HepG2 (cell line): ENCODE measurements at regions not wholly inside any gene's neighbourhood (a gene's known extent, or its start where the extent isn't known, plus 50 kb on each side); places are given as distances from the start of the nearest gene placed in this dataset.

ENCODE experiments used
- ATAC-seq: fragments of 200-7000 bp; cut with Tn5 transposase; 3 replicates; pipeline ENCODE4 v1.9.1; 2020; ENCODE audit warnings: mild to moderate bottlenecking, moderate library complexity
- BruUV-seq: library from RNA; stranded (reverse); fragments of 400-500 nt; replicated peaks from 2 replicates; lab custom pipeline; 2021; lab: Mats Ljungman, UMichigan
- CTCF ChIA-PET: fragments of 300-600 bp; formaldehyde crosslinking; extraction: SDS; loops from one replicate; lab custom pipeline; 2021; ENCODE audit warnings: low total read pairs, inconsistent platforms, low intra/inter-chr PET ratio; lab: Yijun Ruan, JAX
- POLR2A ChIA-PET: fragments of 350-600 bp; sonication (Branson Sonifier 250); formaldehyde crosslinking; loops from one replicate; lab custom pipeline; 2020; ENCODE audit warnings: antibody characterized with exemption, inconsistent platforms; lab: Yijun Ruan, JAX
- DNase-seq: peaks from one replicate; pipeline ENCODE4 v3.0.0-alpha.2; 2015; ENCODE audit warnings: low spot score
- FAIRE-seq: peaks from 3 replicates; lab custom pipeline; 2011; peaks lifted over from hg19 to GRCh38; lab: Jason Lieb, UNC
- H2AFZ ChIP-seq: one replicate; pipeline ENCODE4 v1.6.1; 2011; ENCODE audit warnings: low read length, inconsistent platforms
- H3K27ac ChIP-seq: fragments of 300-600 bp; 3 replicates; pipeline ENCODE4 v1.8.0; 2011; ENCODE audit warnings: mixed run types, mild to moderate bottlenecking, mixed read lengths, low read length, inconsistent platforms; ENCODE audit not compliant: insufficient read depth; ENCODE audit errors: extremely low read length
- H3K27me3 ChIP-seq, 2 experiments: fragments of 200-600 bp in 1 of 2; 2 replicates in 1 of 2; 3 replicates in 1 of 2; pipeline versions ENCODE4 v1.6.0 to v1.8.0; 2011; ENCODE audit warnings: low read length in 2 of 2, mild to moderate bottlenecking in 2 of 2, moderate library complexity in 2 of 2, inconsistent platforms in 1 of 2; ENCODE audit not compliant: insufficient read depth in 2 of 2, control insufficient read depth in 1 of 2
- H3K36me3 ChIP-seq, 2 experiments: fragments of 200-600 bp in 1 of 2; replicated peaks in 1 of 2; 2 replicates in 1 of 2; 3 replicates in 1 of 2; pipeline versions ENCODE4 v1.5.1 to v1.8.0; 2011; ENCODE audit warnings: low read length in 2 of 2, inconsistent platforms in 1 of 2; ENCODE audit not compliant: insufficient read depth in 2 of 2, control insufficient read depth in 1 of 2
- H3K4me1 ChIP-seq: 2 replicates; pipeline ENCODE4 v1.5.1; 2012; ENCODE audit warnings: low read length, inconsistent platforms; ENCODE audit not compliant: insufficient read depth
- H3K4me2 ChIP-seq: 2 replicates; pipeline ENCODE4 v1.6.0; 2011; ENCODE audit warnings: low read depth, low read length, inconsistent platforms
- H3K4me3 ChIP-seq, 3 experiments: fragments of 200-600 bp in 1 of 3; sonication (generic), shearing (Covaris generic) in 1 of 3; replicated peaks in 1 of 3; 2 replicates each; pipeline ENCODE4 v1.5.1; 2011 to 2016; ENCODE audit warnings: low read length in 3 of 3, inconsistent platforms in 2 of 3, low read depth in 2 of 3, mild to moderate bottlenecking in 2 of 3, control low read depth in 1 of 3, mixed read lengths in 1 of 3; ENCODE audit not compliant: insufficient read depth in 1 of 3
- H3K79me2 ChIP-seq: one replicate; pipeline ENCODE4 v1.6.1; 2011; ENCODE audit warnings: low read length, inconsistent platforms; ENCODE audit not compliant: insufficient read depth
- H3K9ac ChIP-seq: 2 replicates; pipeline ENCODE4 v1.6.0; 2011; ENCODE audit warnings: mild to moderate bottlenecking, low read depth, low read length, inconsistent platforms; ENCODE audit not compliant: insufficient read depth
- H3K9me3 ChIP-seq: 2 replicates; pipeline ENCODE4 v1.5.1; 2012; ENCODE audit warnings: mild to moderate bottlenecking, low read length
- H4K20me1 ChIP-seq: 2 replicates; pipeline ENCODE4 v1.6.0; 2011; ENCODE audit warnings: inconsistent platforms, mild to moderate bottlenecking, low read length, moderate library complexity; ENCODE audit not compliant: insufficient read depth
- HNRNPUL1 ChIP-seq: fragments of 200-400 bp; formaldehyde crosslinking; IDR thresholded peaks from 2 replicates; pipeline ENCODE4 v1.6.1; 2017; ENCODE audit warnings: low read depth, mild to moderate bottlenecking, low read length, moderate library complexity
- IKZF4 ChIP-seq: sonication (generic); formaldehyde crosslinking; IDR thresholded peaks from 2 replicates; pipeline ENCODE4 v1.5.1; 2020; ENCODE audit warnings: borderline replicate concordance, mild to moderate bottlenecking, low read depth, missing genetic modification reagents; ENCODE audit errors: not compliant biosample characterization
- NR1H2 ChIP-seq: sonication (generic); formaldehyde crosslinking; IDR thresholded peaks from 2 replicates; pipeline ENCODE4 v1.8.1; 2022; ENCODE audit warnings: low read depth, missing genetic modification reagents, borderline replicate concordance
- STAG1 ChIP-seq: sonication (generic); formaldehyde crosslinking; IDR thresholded peaks from 2 replicates; pipeline ENCODE4 v1.4.0; 2020; ENCODE audit warnings: missing genetic modification reagents
- ZNF274 ChIP-seq: sonication (generic); formaldehyde crosslinking; IDR thresholded peaks from 2 replicates; pipeline ENCODE4 v1.5.1; 2020; ENCODE audit warnings: mild to moderate bottlenecking, missing genetic modification reagents
- ZNF33A ChIP-seq: sonication (generic); formaldehyde crosslinking; IDR thresholded peaks from 2 replicates; pipeline ENCODE4 v1.5.1; 2020; ENCODE audit warnings: missing genetic modification reagents, mild to moderate bottlenecking, moderate library complexity, borderline replicate concordance
- ZNF629 ChIP-seq: sonication (generic); formaldehyde crosslinking; conservative IDR thresholded peaks from 2 replicates; pipeline ENCODE4 v1.5.0; 2020; ENCODE audit warnings: missing genetic modification reagents
- WGBS: methylation state at CpG from one replicate; pipeline ENCODE4 v1.1.6; 2017; ENCODE audit warnings: low lambda C conversion rate; 5-methylcytosine and 5-hydroxymethylcytosine counted together
- in situ Hi-C: cut with HindIII; loops from 2 replicates; pipeline ENCODE4 v1.10.0; 2017; ENCODE audit warnings: low pct_unique_long_range_greater_than_20kb; ENCODE audit not compliant: extremely low pct_ligation_motif_present
- intact Hi-C: fragments of 100-400 bp; cut with micrococcal nuclease; formaldehyde crosslinking; loops from one replicate; pipeline ENCODE4 v1.10.0; 2022; ENCODE audit not compliant: unreplicated experiment
- TF ChIP-seq, protein P1 (sequence below): sonication (generic); formaldehyde crosslinking; IDR thresholded peaks from 2 replicates; pipeline ENCODE4 v1.5.0; 2020; ENCODE audit warnings: mild to moderate bottlenecking, missing genetic modification reagents, moderate library complexity

DNA sequence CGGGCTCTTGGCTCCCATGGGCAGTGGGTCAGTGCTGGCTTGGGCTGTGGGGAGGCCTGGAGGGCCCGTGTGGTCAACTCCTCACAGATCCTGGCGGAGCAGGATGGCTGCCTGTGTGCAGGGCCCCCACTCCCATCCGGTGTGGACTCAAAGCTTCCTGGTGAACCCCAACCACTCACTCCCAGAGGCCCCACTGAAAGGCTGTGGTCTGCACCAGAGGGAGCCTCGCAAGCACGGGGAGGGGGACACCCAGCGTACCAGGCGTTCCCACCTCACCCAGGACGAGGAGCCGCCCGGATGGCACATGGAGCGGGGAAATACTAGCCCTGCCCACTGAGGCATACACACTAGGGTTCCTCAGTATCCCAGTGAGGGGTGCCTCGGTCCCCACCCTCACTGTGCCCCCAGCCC lies 75.4 kb upstream of the ACTRT2 start:
- 17% methylated on average over 3 of the region's 13 CpGs for whole genome bisulfite sequencing
- no peak overlapping the region for H2AFZ ChIP-seq
- no peaks in the 10 kb centered on the region for H4K20me1 ChIP-seq
- H3K27me3 ChIP-seq: peaks cover 10 to 44% of the 10 kb centered on the region in 2 experiments
- intact Hi-C loops (no loop called here), in situ Hi-C loops (no loop called here)
- no peaks in the 10 kb centered on the region for H3K4me1 ChIP-seq
- no peaks in the 10 kb centered on the region for H3K36me3 ChIP-seq
- no peak overlapping the region for H3K9ac ChIP-seq
- CTCF ChIA-PET: no interaction called here
- no TSS peak for BruUV-seq
- H3K4me3 ChIP-seq: no peak overlapping the region
- DNase-seq: no peak
- H3K79me2 ChIP-seq: no peaks in the 10 kb centered on the region
- no peak overlapping the region for H3K27ac ChIP-seq
- no peaks in the 10 kb centered on the region for H3K9me3 ChIP-seq
- no peak overlapping the region for H3K4me2 ChIP-seq
- TF ChIP-seq ZNF33A (CRISPR knock-in tag): no peak
- TF ChIP-seq, all 625 proteins: peak for 0
- POLR2A ChIA-PET: no interaction called here
- ATAC-seq: no peak; the same call in 2 of the 3 replicates
- no peak for FAIRE-seq

DNA sequence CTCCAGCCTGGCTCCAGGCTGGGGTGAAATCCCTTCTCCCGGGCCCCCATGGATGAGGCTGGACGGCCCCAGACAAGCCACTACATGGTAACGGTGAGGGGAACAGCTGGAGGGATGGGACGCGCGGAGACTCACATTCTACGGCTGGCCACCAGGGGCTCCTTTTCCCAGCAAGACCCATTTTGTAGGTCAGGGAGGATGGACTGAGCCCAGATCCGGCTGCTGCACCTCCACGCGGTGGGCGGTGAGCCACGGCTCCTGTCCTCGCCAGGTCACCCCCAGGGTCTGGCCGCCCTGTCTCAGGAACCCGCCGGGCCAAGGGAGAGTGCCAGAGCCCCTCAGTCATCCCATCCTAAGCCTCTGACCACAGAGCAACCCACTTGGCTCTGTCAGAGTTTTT lies 75.0 kb upstream of the ACTRT2 start:
- no peak overlapping the region for H2AFZ ChIP-seq
- ATAC-seq: peak; percentile 78
- peaks cover 11 to 47% of the 10 kb centered on the region in 2 experiments for H3K27me3 ChIP-seq
- intact Hi-C loops: no loop called here
- no peaks in the 10 kb centered on the region for H3K79me2 ChIP-seq
- no peaks in the 10 kb centered on the region for H3K9me3 ChIP-seq
- WGBS: 0% methylated on average over 10 of the region's 16 CpGs
- BruUV-seq: no TSS peak
- no peak overlapping the region for H3K4me2 ChIP-seq
- POLR2A ChIA-PET: no interaction called here
- H3K27ac ChIP-seq: no peak overlapping the region
- CTCF ChIA-PET: no interaction called here
- H3K4me3 ChIP-seq: no peak overlapping the region
- H3K9ac ChIP-seq: no peak overlapping the region
- in situ Hi-C loops: no loop called here
- no peak for FAIRE-seq
- no peak for DNase-seq
- H3K4me1 ChIP-seq: no peaks in the 10 kb centered on the region
- no peaks in the 10 kb centered on the region for H4K20me1 ChIP-seq
- no peaks in the 10 kb centered on the region for H3K36me3 ChIP-seq
- no peak for TF ChIP-seq HNRNPUL1
- no peak for TF ChIP-seq ZNF274 (CRISPR knock-in tag)
- peak; percentile 81 for TF ChIP-seq ZNF629 (CRISPR knock-in tag)
- TF ChIP-seq IKZF4 (CRISPR knock-in tag): no peak
- TF ChIP-seq, protein P1, sequence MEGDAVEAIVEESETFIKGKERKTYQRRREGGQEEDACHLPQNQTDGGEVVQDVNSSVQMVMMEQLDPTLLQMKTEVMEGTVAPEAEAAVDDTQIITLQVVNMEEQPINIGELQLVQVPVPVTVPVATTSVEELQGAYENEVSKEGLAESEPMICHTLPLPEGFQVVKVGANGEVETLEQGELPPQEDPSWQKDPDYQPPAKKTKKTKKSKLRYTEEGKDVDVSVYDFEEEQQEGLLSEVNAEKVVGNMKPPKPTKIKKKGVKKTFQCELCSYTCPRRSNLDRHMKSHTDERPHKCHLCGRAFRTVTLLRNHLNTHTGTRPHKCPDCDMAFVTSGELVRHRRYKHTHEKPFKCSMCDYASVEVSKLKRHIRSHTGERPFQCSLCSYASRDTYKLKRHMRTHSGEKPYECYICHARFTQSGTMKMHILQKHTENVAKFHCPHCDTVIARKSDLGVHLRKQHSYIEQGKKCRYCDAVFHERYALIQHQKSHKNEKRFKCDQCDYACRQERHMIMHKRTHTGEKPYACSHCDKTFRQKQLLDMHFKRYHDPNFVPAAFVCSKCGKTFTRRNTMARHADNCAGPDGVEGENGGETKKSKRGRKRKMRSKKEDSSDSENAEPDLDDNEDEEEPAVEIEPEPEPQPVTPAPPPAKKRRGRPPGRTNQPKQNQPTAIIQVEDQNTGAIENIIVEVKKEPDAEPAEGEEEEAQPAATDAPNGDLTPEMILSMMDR (CRISPR knock-in tag): 0 out of 2 replicates have a peak, but pooled peaks have one; percentile 11
- TF ChIP-seq STAG1 (CRISPR knock-in tag): peak; percentile 39
- TF ChIP-seq NR1H2 (CRISPR knock-in tag): no peak
